Motor neuron (in vitro differentiated cells): ENCODE measurements at regions not wholly inside any gene's neighbourhood (a gene's known extent, or its start where the extent isn't known, plus 50 kb on each side); places are given as distances from the start of the nearest gene placed in this dataset.

Source experiments
- ATAC-seq, 8 experiments: fragments of 200-7000 bp; cut with Tn5 transposase; replicated peaks in 6 of 8; 2 replicates each; pipeline ENCODE4 v1.8.0; 2021; ENCODE audit warnings: mild to moderate bottlenecking in 8 of 8, moderate library complexity in 8 of 8
- H3K27ac ChIP-seq, 2 donors: fragments of 250-450 bp; sonication (Bioruptor Pico); 2 replicates each; pipeline ENCODE4 v1.9.0; 2021; ENCODE audit warnings: antibody characterized with exemption in 2 of 2, mild to moderate bottlenecking in 2 of 2, moderate library complexity in 1 of 2
- H3K4me1 ChIP-seq, 2 donors: fragments of 250-450 bp; sonication (Bioruptor Pico); replicated peaks in 1 of 2; 2 replicates each; pipeline ENCODE4 v1.6.1; 2021; ENCODE audit warnings: antibody characterized with exemption in 2 of 2, mild to moderate bottlenecking in 2 of 2, moderate library complexity in 1 of 2
- H3K4me3 ChIP-seq, 5 donors: fragments of 250-450 bp; sonication (Bioruptor Pico); 2 replicates each; pipeline ENCODE4 v1.9.0; 2021; ENCODE audit warnings: antibody characterized with exemption in 5 of 5, mild to moderate bottlenecking in 5 of 5, moderate library complexity in 4 of 5
- WGBS, 10 experiments: fragments of 450-650 bp; shearing (Covaris generic); methylation state at CpG; one replicate each; pipeline ENCODE4 v1.0.0; 2022; 5-methylcytosine and 5-hydroxymethylcytosine counted together
- in situ Hi-C, 9 experiments: fragments of 400-800 bp; cut with MboI; loops; one replicate each; pipeline ENCODE4 v1.15.0; 2021; ENCODE audit warnings: low sequenced_read_pairs in 9 of 9, low pct_unique_long_range_greater_than_20kb in 2 of 9; ENCODE audit not compliant: unreplicated experiment in 9 of 9

- no peak overlapping the region for H3K27ac ChIP-seq
- H3K4me3 ChIP-seq, result no peak overlapping the region
- WGBS, 10 experiments, result 44 to 100% (median 83%) methylated on average over 1 to 6 of the region's 6 CpGs
- ATAC-seq, result no peak
- no peaks in the 10 kb centered on the region for H3K4me1 ChIP-seq
- in situ Hi-C loops, result loop anchor here in 1 of 9 experiments (25.0 kb wide), 1 partner anchor 95 kb away; no protein-coding TSS in a partner anchor
Observed at GRCh38 chr17:71656964-71657858, 463.6 kb upstream of the SOX9 start.

GRCh38 chr17:71658996-71659395, 461.8 kb upstream of the SOX9 start:
- no peak overlapping the region for H3K4me3 ChIP-seq
- ATAC-seq, result no peak
- WGBS, 10 experiments, result 40 to 100% (median 83%) methylated on average over 1 to 6 of the region's 9 CpGs; no CpG with 5 or more reads in 1 of the 10 experiments
- H3K4me1 ChIP-seq, result no peaks in the 10 kb centered on the region
- in situ Hi-C loops, result loop anchor here in 1 of 9 experiments (25.0 kb wide), 1 partner anchor 97 kb away; no protein-coding TSS in a partner anchor
- no peak overlapping the region for H3K27ac ChIP-seq

- Histone ChIP-seq H3K27ac (no peak overlapping the region), H3K4me3 (no peak overlapping the region), H3K4me1 (no peaks in the 10 kb centered on the region)
- ATAC-seq, result no peak
- in situ Hi-C loops, result loop anchor here in 1 of 9 experiments (25.0 kb wide), 1 partner anchor 103 kb away; no protein-coding TSS in a partner anchor
Observed at GRCh38 chr17:71664861-71665260, 456.0 kb upstream of the SOX9 start.

GRCh38 chr17:71666047-71666446, 454.8 kb upstream of the SOX9 start:
- 20 to 73% (median 67%) methylated on average over 1 to 2 of the region's 2 CpGs; no CpG with 5 or more reads in 5 of the 10 experiments for WGBS, 10 experiments
- in situ Hi-C loops, result loop anchor here in 1 of 9 experiments (25.0 kb wide), 1 partner anchor 104 kb away; no protein-coding TSS in a partner anchor
- H3K4me1 ChIP-seq, result no peaks in the 10 kb centered on the region
- no peak overlapping the region for H3K4me3 ChIP-seq
- H3K27ac ChIP-seq, result no peak overlapping the region
- ATAC-seq, result no peak

GRCh38 chr17:71667661-71668060, 453.2 kb upstream of the SOX9 start:
- H3K4me3 ChIP-seq, result no peak overlapping the region
- 58 to 100% (median 76%) methylated on average over 1 of the region's 1 CpG; no CpG with 5 or more reads in 4 of the 10 experiments for WGBS, 10 experiments
- no peak overlapping the region for H3K27ac ChIP-seq
- no peak for ATAC-seq
- no peaks in the 10 kb centered on the region for H3K4me1 ChIP-seq
- in situ Hi-C loops, result loop anchor here in 1 of 9 experiments (25.0 kb wide), 1 partner anchor 105 kb away; no protein-coding TSS in a partner anchor

- WGBS, 10 experiments, result 0 to 100% (median 79%) methylated on average over 1 to 2 of the region's 2 CpGs; no CpG with 5 or more reads in 3 of the 10 experiments
- no peak for ATAC-seq
- in situ Hi-C loops, result loop anchor here in 1 of 9 experiments (25.0 kb wide), 1 partner anchor 107 kb away; no protein-coding TSS in a partner anchor
- H3K4me3 ChIP-seq, result no peak overlapping the region
- H3K4me1 ChIP-seq, result no peaks in the 10 kb centered on the region
- H3K27ac ChIP-seq, result no peak overlapping the region
Observed at GRCh38 chr17:71668807-71669206, 452.0 kb upstream of the SOX9 start.

- no peak for ATAC-seq
Observed at GRCh38 chr17:71677439-71677838, 443.4 kb upstream of the SOX9 start.

GRCh38 chr17:71679832-71680231, 441.0 kb upstream of the SOX9 start:
- H3K4me1 ChIP-seq, result no peaks in the 10 kb centered on the region
- in situ Hi-C loops, result no loop called here
- no peak for ATAC-seq
- H3K27ac ChIP-seq, result no peak overlapping the region
- H3K4me3 ChIP-seq, result no peak overlapping the region
- 0 to 100% (median 67%) methylated on average over 1 to 2 of the region's 2 CpGs; no CpG with 5 or more reads in 3 of the 10 experiments for WGBS, 10 experiments

More at GRCh38 chr17:71677439-71677838, 443.4 kb upstream of the SOX9 start:
- in situ Hi-C loops, result no loop called here
- Histone ChIP-seq H3K27ac (no peak overlapping the region), H3K4me3 (no peak overlapping the region), H3K4me1 (no peaks in the 10 kb centered on the region)
- WGBS, 10 experiments, result 21 to 100% (median 73%) methylated on average over 3 to 4 of the region's 4 CpGs; no CpG with 5 or more reads in 1 of the 10 experiments

GRCh38 chr17:71681427-71682173, 439.2 kb upstream of the SOX9 start:
- WGBS, 10 experiments, result 67 to 94% (median 82%) methylated on average over 2 to 4 of the region's 4 CpGs; no CpG with 5 or more reads in 1 of the 10 experiments
- in situ Hi-C loops, result no loop called here
- no peak for ATAC-seq
- Histone ChIP-seq H3K27ac (no peak overlapping the region), H3K4me3 (no peak overlapping the region), H3K4me1 (no peaks in the 10 kb centered on the region)

GRCh38 chr17:71682174-71682494, 438.7 kb upstream of the SOX9 start:
- Histone ChIP-seq H3K4me1 (no peaks in the 10 kb centered on the region), H3K27ac (no peak overlapping the region), H3K4me3 (no peak overlapping the region)
- ATAC-seq, result no peak
- WGBS, 10 experiments, result 14 to 88% (median 42%) methylated on average over 1 of the region's 1 CpG; no CpG with 5 or more reads in 2 of the 10 experiments
- in situ Hi-C loops, result no loop called here

- 20 to 100% (median 95%) methylated on average over 1 to 3 of the region's 3 CpGs for WGBS, 10 experiments
- no peak overlapping the region for H3K27ac ChIP-seq
- in situ Hi-C loops, result no loop called here
Observed at GRCh38 chr17:71689782-71690181, 431.0 kb upstream of the SOX9 start.

GRCh38 chr17:71699907-71700306, 420.9 kb upstream of the SOX9 start:
- Histone ChIP-seq H3K4me3 (no peak overlapping the region), H3K27ac (no peak overlapping the region), H3K4me1 (no peaks in the 10 kb centered on the region)
- in situ Hi-C loops, result no loop called here
- no peak for ATAC-seq

More at GRCh38 chr17:71689782-71690181, 431.0 kb upstream of the SOX9 start:
- Histone ChIP-seq H3K4me1 (no peaks in the 10 kb centered on the region), H3K4me3 (no peak overlapping the region)
- no peak for ATAC-seq

GRCh38 chr17:71703701-71704100, 417.1 kb upstream of the SOX9 start:
- no peaks in the 10 kb centered on the region for H3K4me1 ChIP-seq
- in situ Hi-C loops, result no loop called here
- H3K27ac ChIP-seq, result no peak overlapping the region
- no peak overlapping the region for H3K4me3 ChIP-seq
- ATAC-seq, result no peak
- 43 to 100% (median 84%) methylated on average over 1 to 2 of the region's 2 CpGs; no CpG with 5 or more reads in 4 of the 10 experiments for WGBS, 10 experiments
